Myocyte (in vitro differentiated cells): ENCODE measurements at regions not wholly inside any gene's neighbourhood (a gene's known extent, or its start where the extent isn't known, plus 50 kb on each side); places are given as distances from the start of the nearest gene placed in this dataset.

ENCODE experiments used
- DNase-seq: peaks from one replicate; pipeline ENCODE4 v3.0.0-alpha.2; 2012; ENCODE audit warnings: low read depth

DNA sequence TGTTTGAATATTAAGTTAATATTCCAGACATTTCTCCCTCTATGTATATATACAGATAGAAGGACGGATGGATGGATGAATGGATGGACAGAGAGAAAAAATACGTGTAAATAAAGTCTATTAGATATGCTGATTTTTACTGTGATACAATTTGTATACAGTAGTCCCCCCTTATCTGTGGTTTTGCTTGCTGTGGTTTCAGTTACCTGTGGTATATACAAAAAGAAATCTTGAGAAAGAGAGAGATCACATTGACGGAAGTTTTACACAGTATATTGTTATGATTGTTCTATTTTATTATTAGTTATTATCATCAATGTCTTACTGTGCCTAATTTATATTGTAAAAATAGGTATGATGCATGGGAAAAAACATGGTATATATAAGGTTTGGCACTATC, 290.2 kb downstream of the UTRN start:
- no peak for DNase-seq

DNA sequence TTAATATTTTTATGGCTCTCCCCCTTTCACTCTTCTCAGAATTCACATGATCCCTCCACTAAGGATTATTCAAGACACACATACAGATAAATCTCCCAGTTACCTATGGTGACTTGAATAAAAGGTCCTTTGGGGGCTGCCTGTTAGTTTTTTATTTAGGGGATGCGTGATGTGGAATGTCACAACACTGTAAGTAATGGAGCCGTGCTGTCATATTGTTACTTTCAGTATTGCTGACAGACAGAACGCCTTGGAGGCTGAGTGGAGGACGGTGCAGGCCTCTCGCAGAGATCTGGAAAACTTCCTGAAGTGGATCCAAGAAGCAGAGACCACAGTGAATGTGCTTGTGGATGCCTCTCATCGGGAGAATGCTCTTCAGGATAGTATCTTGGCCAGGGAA, 291.7 kb downstream of the UTRN start:
- no peak for DNase-seq

DNA sequence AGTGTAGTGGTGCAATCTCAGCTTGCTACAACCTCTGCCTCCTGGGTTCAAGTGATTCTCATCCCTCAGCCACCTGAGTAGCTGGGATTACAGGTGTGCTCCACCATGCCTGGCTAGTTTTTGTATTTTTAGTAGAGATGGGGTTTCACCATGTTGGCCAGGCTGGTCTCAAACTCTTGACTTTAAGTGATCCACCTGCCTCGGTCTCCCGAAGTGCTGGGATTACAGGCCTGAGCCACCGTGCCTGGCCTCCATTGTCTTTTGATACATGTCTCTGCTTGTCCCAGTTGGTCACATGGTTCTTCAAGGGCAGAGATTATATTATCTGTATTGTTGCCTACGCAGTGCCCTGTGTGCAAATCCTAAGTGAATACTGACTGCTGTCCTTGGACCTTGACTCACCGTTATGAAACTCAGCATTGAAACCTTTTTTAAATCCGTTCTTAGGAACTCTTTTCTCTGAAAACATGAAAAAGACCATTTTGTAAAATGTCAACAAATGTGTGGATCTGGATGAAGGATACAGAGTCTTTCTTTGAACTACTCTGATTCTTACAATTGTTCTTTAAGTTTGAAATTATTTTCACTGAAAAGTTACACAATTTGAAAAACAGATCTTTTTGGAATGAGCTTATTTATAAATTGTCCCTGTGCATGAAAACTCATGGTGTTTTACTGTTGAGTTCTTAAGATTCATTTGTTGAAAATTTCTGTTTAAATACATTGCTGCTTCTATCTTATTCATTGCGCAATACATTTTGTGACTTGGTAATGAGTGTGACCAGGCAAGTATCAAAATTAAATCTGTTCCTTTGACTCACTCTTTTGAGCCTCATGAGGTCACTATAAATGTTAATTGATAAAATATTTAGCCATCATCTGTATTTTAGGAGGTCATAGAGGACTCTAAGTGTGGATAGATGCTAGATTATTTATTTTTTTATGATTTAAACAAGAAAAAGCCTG, 293.5 kb downstream of the UTRN start:
- DNase-seq: no peak

DNA sequence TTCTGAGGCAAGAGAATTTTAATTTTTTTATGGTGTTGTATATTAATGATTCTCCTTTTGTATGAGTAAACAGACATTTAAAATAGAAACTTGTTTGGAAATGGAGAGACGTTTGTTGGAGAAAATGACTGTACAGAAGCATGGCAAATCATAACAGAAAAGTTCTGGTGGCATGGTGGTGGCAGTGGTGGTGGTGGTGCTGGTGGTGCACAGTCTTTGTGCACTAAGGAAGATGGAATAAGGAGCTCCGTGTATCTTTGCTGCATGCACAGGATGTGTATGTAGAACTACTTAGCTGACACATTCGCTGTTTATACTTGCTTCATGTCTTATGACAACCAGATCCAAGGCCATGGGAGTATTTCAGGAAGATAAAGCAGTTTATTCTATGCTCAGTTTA, 294.9 kb downstream of the UTRN start:
- no peak for DNase-seq

DNA sequence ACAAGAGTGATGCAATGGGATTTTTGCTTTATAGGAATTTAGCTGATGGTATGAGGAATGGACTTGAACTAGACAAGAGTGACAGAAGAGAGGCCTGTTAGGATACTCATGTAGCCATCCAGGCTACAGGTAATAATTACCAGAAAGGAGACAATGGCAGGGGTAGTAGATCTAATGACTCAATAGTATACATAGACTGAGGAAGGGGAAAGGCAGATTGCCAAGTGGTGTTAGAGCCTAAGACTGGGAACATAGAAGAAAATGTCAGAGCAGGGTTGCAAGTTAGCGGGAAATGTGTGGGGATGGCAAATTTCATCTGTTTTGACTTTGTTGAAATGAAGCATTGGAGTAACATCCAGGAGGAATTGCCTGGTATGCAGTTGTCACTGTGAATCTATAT, 295.6 kb downstream of the UTRN start:
- no peak for DNase-seq

DNA sequence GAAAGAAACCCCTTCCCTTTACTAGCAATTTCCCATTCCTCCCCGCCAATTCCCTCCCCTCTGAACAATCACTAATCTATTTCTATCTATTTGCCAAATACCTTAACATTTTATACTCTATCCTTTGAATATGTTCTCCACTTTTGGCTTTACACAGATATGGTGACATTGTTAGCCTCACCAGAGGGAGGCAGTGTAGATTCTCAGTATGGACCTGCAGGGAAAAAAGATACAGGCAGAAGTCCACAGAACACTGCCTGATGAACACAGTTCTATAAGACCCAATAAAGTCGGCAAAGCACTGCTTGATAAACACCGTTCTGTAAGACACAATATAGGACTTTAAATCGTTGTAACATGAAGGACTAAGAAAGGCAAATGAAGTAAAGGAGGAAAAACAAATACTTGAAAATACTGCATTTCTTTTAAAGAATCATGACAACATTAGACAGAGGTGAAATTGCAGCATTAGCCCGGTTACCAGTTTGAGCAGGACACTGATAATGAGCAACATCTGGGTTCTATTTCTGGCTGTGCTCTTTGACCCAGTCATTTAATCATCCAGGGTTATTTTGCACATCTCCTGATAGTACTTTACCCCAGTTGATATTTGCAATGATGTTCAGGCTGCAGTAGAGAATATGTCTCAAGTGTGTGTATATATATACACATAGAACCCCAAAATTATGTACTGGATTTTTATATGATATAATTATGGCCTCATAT, 296.8 kb downstream of the UTRN start:
- peak; percentile 45 for DNase-seq

DNA sequence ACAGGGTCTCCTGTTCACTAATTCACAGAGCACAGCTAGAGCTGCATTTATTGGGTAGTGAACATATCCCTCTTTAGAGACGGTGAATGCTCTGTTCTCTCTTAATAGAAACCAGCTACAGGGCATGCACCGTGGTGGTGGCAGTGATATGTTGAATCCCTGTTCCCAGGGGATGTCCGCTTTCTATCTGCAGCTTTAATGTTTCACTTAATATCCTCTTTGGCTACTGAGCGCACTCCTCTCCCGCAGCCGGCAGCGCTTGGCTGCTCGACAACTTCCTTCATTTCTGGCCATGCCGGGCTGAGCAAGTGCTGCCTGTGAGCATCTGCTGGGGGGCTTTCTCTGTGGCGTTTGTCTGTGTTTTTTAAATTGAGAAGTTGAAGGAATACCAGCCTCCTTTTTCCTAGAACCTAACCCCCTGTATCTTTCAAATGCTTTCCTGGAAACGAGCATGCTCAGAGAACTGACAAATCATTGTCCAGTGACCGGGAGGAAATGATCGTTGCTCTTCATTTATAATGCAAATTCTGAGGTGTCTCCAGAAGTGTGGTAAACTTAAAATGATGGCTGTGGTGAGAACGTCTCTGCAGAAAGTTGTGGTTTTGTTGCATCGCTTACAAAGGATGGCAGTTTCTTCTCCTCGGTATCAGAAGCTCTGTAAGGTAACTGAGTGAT, 297.9 kb downstream of the UTRN start:
- peak; percentile 34 for DNase-seq

DNA sequence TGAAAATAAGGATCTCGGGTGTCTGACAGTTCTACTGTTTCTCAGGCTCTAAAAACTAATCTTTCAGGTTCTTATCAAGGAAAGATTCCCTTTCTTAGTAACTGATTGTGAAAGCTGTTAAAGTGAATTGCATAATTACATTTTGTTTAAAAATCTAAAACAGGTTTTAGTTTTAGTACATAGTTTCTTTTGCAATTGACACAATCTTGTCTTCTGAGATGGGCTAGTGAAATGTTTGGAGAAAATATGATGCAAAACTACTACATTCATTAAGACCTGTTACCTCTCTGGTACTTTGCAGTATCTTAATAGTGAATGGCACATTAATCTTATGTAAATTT, 298.4 kb downstream of the UTRN start:
- no peak for DNase-seq

DNA sequence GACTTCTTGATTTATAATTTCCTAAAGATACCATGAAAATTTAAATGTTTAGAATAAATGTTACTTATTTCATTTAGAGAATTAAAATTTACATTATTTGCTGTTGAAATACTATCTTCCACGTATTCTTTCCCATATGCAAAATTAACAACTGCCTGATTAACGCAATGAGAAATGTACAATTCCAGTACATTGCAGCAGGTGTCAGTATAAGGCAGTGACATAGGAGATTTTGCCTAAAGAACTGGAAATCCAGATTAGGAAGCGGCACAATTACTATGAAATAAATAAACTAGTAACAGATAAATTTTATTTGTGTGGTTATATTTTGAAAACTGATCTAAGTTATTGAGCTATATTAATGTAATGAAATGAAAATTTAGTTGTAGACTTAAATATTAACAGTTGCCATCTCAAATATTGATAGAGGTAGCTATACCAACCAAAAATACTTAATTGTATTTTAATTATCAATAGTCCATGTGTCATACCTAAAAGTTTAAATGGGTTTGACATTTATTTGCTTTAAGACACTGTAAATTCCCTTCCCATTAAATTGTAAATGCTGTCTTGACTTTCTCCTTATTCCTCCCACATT, 300.2 kb downstream of the UTRN start:
- peak; percentile 42 for DNase-seq

DNA sequence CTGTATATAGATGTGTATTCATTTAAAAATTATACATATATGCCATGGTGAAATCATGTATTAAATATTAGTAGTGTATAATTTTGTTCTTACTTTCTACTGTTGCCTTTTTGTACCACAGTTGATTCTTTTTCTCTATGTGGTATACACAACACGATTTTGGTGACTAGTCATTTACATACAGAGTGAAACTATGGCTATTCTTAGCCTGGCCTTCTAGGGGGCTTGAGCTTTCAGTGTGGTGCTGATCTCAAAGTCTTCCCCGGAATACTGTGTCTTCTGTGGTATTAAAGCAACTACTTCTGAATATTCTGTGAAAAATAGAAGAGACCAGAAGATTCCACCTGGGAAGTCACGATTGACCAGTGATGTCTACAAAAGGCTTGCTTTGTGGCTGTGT, 301.9 kb downstream of the UTRN start:
- DNase-seq: no peak

DNA sequence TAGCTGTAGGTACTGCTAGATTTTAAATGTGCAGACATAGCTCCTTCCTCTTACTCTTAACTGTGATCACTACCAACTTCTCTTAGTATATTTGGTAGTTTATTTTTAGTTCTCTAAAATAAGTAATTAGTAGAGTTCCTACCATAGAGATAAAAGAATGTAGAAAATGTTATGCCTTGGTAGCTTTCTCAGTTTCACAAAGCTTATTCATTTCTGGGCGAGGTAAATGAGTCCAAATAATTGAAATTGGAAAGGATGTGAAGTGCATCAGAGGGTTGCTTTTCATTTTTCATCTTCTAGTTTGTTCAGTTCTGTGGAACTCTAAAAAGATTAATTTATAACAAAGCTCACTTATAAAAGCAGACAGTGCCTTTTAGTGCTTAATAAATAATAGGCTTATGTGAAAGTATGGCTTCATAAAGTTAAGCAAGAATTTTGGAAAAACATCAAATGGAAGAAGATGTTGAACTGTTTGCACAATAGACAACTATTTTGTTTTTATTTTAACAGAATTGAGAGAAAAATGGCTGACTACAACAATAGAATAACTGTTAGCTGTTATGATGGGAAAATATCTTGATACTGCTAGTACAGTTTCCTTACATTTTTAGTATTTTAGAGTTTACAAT, 303.7 kb downstream of the UTRN start:
- DNase-seq: no peak

DNA sequence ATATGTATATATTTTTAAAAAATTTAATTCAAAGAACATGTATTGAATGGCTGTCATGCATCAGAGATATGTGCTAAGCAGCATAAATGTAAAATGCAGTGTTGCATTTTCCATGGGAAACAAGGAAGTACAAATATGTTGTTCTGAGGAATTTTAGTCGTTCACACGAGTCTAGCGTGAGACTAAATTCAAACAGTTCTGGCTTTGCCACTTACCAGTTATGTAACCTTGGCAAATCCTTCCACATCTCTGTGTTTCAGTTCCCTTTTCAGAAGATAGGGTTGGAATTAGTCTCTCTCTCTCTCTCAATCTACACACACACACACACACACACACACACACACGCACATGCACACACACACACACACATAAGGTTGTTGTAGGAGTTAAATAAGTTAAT, 305.4 kb downstream of the UTRN start:
- DNase-seq: no peak

DNA sequence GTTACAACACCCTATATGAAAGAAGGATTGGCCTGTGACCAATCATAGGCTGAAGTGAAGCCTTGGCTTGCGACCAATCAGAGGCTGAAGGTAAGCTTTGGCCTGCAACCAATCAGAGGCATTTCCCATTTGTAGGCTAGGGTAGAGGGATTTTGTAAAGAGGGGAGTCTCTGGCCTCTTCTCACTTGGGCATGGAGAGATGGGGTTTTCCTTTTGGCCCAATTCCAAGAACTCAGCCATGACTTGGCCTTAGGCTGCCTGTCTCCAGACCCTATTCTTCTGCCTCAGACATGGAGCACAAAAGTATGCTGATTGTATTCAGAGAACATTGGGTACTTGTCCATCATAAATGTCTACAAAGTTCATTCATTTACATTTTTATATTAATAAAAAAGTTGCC, 308.3 kb downstream of the UTRN start:
- no peak for DNase-seq

DNA sequence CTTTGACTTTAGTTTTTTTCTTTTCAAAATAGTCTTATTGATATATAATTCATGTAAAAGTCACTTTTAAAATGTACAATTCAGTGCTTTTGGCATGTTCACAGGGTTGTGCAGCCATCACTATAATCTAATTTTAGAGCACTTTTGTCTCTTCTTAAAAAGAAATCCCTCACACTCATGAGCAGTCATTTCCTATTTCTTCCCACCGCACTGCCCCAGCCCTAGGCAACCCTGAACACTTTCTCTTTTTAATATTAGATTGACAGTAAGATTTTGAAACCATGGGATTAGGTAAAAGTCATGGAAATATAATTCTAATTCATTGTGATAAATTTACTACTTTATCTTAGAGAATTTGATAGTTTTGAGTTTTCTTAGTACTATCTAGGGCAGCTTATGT, 309.4 kb downstream of the UTRN start:
- no peak for DNase-seq

DNA sequence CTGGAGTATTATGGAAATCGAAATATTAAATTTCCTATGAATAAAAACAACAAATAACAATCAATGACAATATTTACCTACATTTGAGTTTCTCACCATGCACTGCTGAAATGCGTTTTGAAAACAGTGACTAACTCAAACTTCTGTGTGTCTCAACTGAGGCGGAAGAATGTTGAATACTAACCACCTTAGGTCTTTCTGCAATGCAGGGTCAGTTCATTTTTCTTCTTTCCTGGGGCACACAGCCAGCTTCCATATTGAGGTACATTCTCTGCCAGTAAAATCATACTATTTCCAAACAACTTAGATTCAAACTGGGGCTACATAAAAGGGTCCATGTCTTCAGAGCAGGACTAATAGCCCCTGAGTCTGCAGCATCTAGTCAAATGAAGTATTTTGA, 310.1 kb downstream of the UTRN start:
- DNase-seq: no peak

DNA sequence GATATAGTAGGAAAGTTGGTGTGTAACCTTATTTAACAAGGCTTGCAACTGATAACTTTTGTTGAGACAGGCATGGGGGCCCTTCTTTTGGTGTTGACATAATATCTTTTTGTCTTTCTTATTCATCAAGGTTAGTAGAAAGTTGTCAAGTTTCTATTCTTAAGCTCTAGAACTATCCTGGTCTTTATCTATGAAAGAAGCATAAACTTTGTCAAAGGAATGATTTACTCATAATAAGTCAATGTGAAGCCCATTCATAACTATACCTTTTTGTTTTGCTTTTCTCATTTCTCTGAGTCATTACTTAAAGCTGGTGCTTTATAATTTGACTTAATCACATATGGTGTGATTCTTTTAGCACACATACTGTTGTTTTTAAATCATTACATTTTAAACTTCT, 312.4 kb downstream of the UTRN start:
- no peak for DNase-seq

DNA sequence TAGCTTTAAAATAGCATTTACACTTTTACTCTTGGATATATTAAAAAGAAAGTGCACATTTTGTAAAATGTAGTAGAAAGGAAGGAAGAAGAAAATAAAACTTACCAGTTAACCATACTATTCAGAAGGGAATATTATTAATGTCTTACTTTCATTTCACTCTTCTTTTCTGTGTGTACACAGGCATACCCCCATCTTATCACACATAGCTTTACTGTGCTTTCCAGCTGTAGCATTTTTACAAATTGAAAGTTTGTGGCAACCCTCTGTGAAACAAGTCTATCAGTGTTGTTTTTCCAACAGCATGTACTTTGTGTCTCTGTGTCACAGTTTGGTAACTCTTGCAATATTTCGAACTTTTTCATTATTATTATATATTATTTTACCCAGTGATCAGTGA, 314.5 kb downstream of the UTRN start:
- no peak for DNase-seq

DNA sequence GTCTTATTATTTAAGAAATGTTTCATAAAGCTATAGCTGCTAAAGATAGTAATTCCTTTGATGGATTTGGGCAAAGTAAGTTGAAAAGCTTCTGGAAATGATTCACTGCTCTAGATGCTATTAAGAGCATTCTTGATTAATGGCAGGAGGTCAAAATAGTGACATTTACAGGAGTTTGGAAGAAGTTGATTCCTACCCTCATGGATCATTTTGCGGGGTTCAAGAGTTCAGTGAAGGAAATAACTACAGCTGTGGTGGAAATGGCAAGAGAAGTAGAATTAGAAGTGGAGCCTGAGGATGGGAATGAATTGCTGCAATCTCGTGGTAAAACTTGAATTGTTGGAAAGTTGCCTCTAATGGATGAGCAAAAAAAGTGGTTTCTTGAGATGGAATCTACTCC, 316.1 kb downstream of the UTRN start:
- DNase-seq: no peak

DNA sequence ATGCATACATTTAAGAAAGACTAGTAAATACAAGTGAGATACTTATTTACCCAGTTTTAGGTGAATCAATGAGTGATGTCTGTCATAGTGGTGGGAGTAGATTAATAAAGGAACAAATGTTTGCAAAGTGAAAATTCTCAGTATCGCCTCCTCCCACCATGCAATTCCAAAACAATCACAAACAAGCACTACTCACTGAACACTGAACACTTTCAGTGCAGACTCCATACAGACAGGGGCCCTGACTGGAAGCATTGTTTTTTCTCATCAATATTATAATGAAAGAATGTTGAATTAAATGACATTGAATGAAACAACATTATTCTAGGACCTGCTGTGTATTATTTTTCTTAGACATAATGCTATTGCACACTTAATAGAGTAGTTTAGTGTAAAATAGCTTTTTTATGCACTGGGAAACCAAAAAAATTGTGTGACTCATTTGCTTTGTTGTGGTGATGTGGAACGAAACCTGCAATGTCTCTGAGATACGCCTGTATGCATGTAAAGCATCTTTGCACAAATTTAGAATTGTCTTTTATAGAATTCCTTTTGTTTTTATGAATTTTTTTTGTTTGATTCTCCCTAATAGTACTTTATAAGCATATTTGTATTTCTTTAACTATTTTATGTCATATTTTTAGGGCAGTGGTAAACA, 317.5 kb downstream of the UTRN start:
- no peak for DNase-seq

DNA sequence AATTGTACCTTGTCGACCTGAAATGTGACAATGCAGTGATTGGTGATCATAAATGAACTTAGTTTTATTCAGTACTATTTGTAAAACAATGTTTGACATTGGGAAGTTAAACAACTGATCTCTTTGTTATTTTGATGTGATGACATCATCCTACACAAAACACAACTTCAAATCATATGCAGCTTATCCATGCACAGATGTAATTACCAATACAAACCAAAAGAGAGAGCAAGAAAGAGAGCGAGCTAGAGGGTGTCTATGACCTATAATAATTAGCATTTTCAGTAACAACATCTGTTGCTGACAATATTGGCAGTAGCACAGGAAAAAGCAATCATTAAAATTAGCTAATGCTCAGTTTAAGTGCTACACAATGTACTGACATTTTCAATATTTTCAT, 320.9 kb downstream of the UTRN start:
- no peak for DNase-seq
